AG20443 (cell line): ENCODE measurements at regions not wholly inside any gene's neighbourhood (a gene's known extent, or its start where the extent isn't known, plus 50 kb on each side); places are given as distances from the start of the nearest gene placed in this dataset.

Experiments
- DNase-seq: peaks from one replicate; pipeline ENCODE4 v3.0.0; 2012; ENCODE audit warnings: low spot score, mixed read lengths

DNA sequence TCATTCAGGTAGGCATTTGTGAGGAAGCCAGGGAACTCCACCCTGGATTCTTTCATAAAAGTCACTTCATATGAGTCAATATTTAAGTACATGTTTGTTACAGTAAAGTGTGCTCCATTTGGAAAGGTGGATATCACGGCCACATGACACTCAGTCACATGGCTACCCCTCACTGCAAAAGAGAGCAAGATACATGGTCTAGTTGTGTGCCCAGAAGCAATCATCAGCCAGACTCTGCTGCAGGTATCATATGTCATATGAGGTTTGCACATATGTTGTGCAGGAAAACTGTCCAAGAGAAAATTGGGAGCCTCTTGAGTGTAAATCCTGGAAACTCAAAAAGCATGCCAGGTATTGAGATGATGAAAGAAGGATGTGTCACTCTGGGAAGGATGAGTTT, 55.0 kb upstream of the NMNAT3 start:
- DNase-seq: no peak

DNA sequence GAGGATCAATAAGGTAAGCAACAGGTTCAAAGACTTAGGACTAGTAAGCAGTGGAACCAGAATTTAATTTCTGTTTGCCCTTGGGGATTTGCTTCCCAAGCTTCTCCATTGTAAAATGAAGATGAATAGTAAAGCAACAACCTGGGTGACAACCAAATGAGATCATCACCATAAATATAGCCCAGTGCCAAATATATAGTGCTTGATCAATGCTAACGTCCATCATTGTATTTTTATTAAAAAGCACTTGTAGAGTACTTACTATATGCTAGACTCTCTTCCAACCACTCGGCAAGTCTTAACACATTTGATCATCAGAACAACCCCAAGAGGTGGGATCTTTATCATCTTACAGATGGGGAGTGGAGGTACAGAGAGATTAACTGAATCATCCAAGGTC, 51.5 kb upstream of the NMNAT3 start:
- no peak for DNase-seq

- no peak for DNase-seq
Measured at GRCh38 chr3:139728414-139728813, 50.6 kb upstream of the NMNAT3 start.
